Naive thymus-derived CD8-positive, alpha-beta T cell (primary cell): ENCODE measurements at regions not wholly inside any gene's neighbourhood (a gene's known extent, or its start where the extent isn't known, plus 50 kb on each side); places are given as distances from the start of the nearest gene placed in this dataset.

Source experiments
- ATAC-seq, 2 donors: fragments of 150-1000 bp; cut with Tn5 transposase in 1 of 2; sonication (Bioruptor Pico), chemical (Tn5 transposase) in 1 of 2; 1 replicate in 1 of 2; 2 replicates in 1 of 2; pipeline ENCODE4 v1.10.0; 2021; ENCODE audit warnings: mild to moderate bottlenecking in 2 of 2, moderate library complexity in 2 of 2
- POLR2A ChIA-PET: fragments of 350-600 bp; sonication (Branson Sonifier 250); formaldehyde crosslinking; loops from one replicate; lab custom pipeline; 2021; ENCODE audit warnings: antibody characterized with exemption; lab: Charles Lee
- DNase-seq, 10 donors: peaks; one replicate each; pipeline versions ENCODE4 v3.0.0 to v3.0.0-alpha.2; 2020 to 2022
- H3K27ac Mint-ChIP-seq, 10 donors: one replicate each; pipeline ENCODE4 v1.8.0; 2020 to 2022; ENCODE audit warnings: mild to moderate bottlenecking in 10 of 10, mixed read lengths in 10 of 10, moderate library complexity in 4 of 10, inconsistent platforms in 1 of 10
- H3K27me3 Mint-ChIP-seq, 5 donors: one replicate each; pipeline ENCODE4 v1.8.0; 2021 to 2022; ENCODE audit warnings: mixed read lengths in 5 of 5
- H3K36me3 Mint-ChIP-seq, 3 donors: one replicate each; pipeline ENCODE4 v1.8.0; 2020 to 2022; ENCODE audit warnings: mixed read lengths in 3 of 3, mild to moderate bottlenecking in 2 of 3, inconsistent platforms in 1 of 3
- H3K4me1 Mint-ChIP-seq, 4 donors: one replicate each; pipeline ENCODE4 v1.8.0; 2021 to 2022; ENCODE audit warnings: mixed read lengths in 4 of 4
- H3K4me3 Mint-ChIP-seq, 10 donors: one replicate each; pipeline ENCODE4 v1.8.0; 2020 to 2022; ENCODE audit warnings: mild to moderate bottlenecking in 10 of 10, mixed read lengths in 10 of 10, moderate library complexity in 6 of 10, inconsistent platforms in 1 of 10
- H3K9me3 Mint-ChIP-seq, 9 donors: one replicate each; pipeline ENCODE4 v1.8.0; 2020 to 2022; ENCODE audit warnings: mixed read lengths in 9 of 9, mild to moderate bottlenecking in 3 of 9, inconsistent platforms in 1 of 9, moderate library complexity in 1 of 9

- H3K27ac Mint-ChIP-seq: no peak overlapping the region
- H3K9me3 Mint-ChIP-seq: no peaks in the 10 kb centered on the region
- POLR2A ChIA-PET: no interaction called here
- no peak overlapping the region for H3K4me3 Mint-ChIP-seq
- H3K36me3 Mint-ChIP-seq: no peaks in the 10 kb centered on the region
- H3K27me3 Mint-ChIP-seq: peaks cover 12 to 34% (median 16%) of the 10 kb centered on the region in 5 donors
- ATAC-seq (no peak), DNase-seq (no peak)
- peaks cover 0 to 4% (median 0%) of the 10 kb centered on the region in 4 donors for H3K4me1 Mint-ChIP-seq
Observed at GRCh38 chr17:65441053-65441605, 120.3 kb downstream of the AXIN2 start.

GRCh38 chr17:65438708-65439294 is 122.6 kb downstream of the AXIN2 start:
- ATAC-seq (no peak), DNase-seq (no peak)
- Mint-ChIP-seq H3K27ac (no peak overlapping the region), H3K27me3 (peaks cover 10 to 28% (median 17%) of the 10 kb centered on the region in 5 donors), H3K36me3 (no peaks in the 10 kb centered on the region), H3K9me3 (no peaks in the 10 kb centered on the region), H3K4me3 (no peak overlapping the region), H3K4me1 (peaks cover 6 to 7% (median 7%) of the 10 kb centered on the region in 4 donors)
- POLR2A ChIA-PET: no interaction called here

- H3K9me3 Mint-ChIP-seq: no peaks in the 10 kb centered on the region
- POLR2A ChIA-PET: no interaction called here
- DNase-seq (no peak), ATAC-seq (no peak)
- H3K4me1 Mint-ChIP-seq: peaks cover 13 to 14% (median 13%) of the 10 kb centered on the region in 4 donors
- H3K4me3 Mint-ChIP-seq: no peak overlapping the region
- no peaks in the 10 kb centered on the region for H3K36me3 Mint-ChIP-seq
- H3K27ac Mint-ChIP-seq: peak overlapping the region in 1 of 10 donors; percentile 18
- H3K27me3 Mint-ChIP-seq: peaks cover 10 to 27% (median 17%) of the 10 kb centered on the region in 5 donors
Observed at GRCh38 chr17:65438173-65438572, 123.3 kb downstream of the AXIN2 start.

DNA sequence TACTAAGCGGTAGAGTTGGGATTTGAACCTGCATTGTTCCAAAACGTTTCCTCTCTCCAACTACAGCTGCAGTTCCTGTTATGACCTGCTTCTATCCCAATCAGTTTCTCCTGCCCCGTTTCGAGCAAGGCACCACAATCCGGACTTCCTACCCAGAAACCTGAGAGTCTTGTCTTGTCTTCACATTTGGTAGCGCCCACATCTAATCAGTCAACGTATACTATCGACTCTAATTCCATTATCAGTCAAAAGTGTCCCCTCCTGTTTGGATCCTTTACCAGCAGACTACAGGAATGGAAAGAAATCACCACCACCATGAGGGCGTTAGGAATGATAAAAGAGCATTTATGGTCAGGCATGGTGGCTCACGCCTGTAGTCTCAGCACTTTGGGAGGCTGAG is 124.6 kb downstream of the AXIN2 start:
- Mint-ChIP-seq H3K4me1 (peaks cover 13 to 17% (median 16%) of the 10 kb centered on the region in 4 donors), H3K9me3 (peaks cover 0 to 6% (median 2%) of the 10 kb centered on the region in 9 donors), H3K4me3 (no peak overlapping the region), H3K27ac (no peak overlapping the region), H3K27me3 (peaks cover 10 to 27% (median 19%) of the 10 kb centered on the region in 5 donors), H3K36me3 (peaks cover 0 to 7% (median 2%) of the 10 kb centered on the region in 3 donors)
- POLR2A ChIA-PET: interaction anchor here (0.7 kb wide), 1 partner anchor 337 kb away, joined by 4 read pairs; no protein-coding TSS in a partner anchor
- DNase-seq (no peak), ATAC-seq (no peak)

GRCh38 chr17:65434878-65435277 is 126.6 kb downstream of the AXIN2 start:
- ATAC-seq (no peak), DNase-seq (no peak)
- peaks cover 0 to 9% (median 5%) of the 10 kb centered on the region in 9 donors for H3K9me3 Mint-ChIP-seq
- H3K4me3 Mint-ChIP-seq: no peak overlapping the region
- POLR2A ChIA-PET: no interaction called here
- H3K4me1 Mint-ChIP-seq: peaks cover 19 to 30% (median 28%) of the 10 kb centered on the region in 4 donors
- peaks cover 10 to 27% (median 16%) of the 10 kb centered on the region in 5 donors for H3K27me3 Mint-ChIP-seq
- no peak overlapping the region for H3K27ac Mint-ChIP-seq
- H3K36me3 Mint-ChIP-seq: peaks cover 0 to 10% (median 3%) of the 10 kb centered on the region in 3 donors

- H3K27ac Mint-ChIP-seq: peak overlapping the region in 1 of 10 donors; percentile 9
- peaks cover 0 to 10% (median 3%) of the 10 kb centered on the region in 3 donors for H3K36me3 Mint-ChIP-seq
- DNase-seq (peak in 2 of 10 donors; percentile 16 to 25), ATAC-seq (no peak)
- H3K4me1 Mint-ChIP-seq: peaks cover 25 to 36% (median 33%) of the 10 kb centered on the region in 4 donors
- H3K4me3 Mint-ChIP-seq: peak overlapping the region in 5 of 10 donors; percentile 9 to 47 (median 22)
- POLR2A ChIA-PET: no interaction called here
- peaks cover 10 to 27% (median 16%) of the 10 kb centered on the region in 5 donors for H3K27me3 Mint-ChIP-seq
- H3K9me3 Mint-ChIP-seq: peaks cover 0 to 9% (median 5%) of the 10 kb centered on the region in 9 donors
Observed at GRCh38 chr17:65434251-65434650, 127.2 kb downstream of the AXIN2 start.

DNA sequence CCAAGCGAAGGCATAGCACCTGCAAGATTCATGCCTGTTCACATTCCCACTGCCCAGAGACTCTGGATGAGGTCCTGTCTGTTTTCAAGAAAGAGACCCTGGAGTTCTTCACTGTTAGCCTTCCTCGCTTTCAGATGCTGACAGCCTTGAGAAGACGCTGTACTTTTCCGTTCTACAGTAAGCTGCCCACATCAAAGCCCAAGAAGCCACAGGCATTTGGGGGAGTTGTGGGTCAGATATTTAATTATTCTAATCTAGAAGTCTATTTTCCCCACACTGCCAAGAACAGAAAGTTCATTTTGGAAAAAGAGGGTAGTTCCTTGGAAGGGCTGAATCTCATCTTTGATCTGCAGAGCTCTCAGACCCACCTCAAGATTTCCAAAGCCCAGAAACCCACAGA is 127.9 kb downstream of the AXIN2 start:
- peaks cover 25 to 38% (median 34%) of the 10 kb centered on the region in 4 donors for H3K4me1 Mint-ChIP-seq
- H3K9me3 Mint-ChIP-seq: peaks cover 0 to 9% (median 5%) of the 10 kb centered on the region in 9 donors
- POLR2A ChIA-PET: no interaction called here
- peak overlapping the region in 4 of 10 donors; percentile 30 to 67 (median 51) for H3K27ac Mint-ChIP-seq
- DNase-seq: no peak
- H3K4me3 Mint-ChIP-seq: peak overlapping the region in 5 of 10 donors; percentile 1 to 50 (median 16)
- no peak for ATAC-seq
- peaks cover 0 to 10% (median 3%) of the 10 kb centered on the region in 3 donors for H3K36me3 Mint-ChIP-seq
- H3K27me3 Mint-ChIP-seq: peaks cover 8 to 21% (median 14%) of the 10 kb centered on the region in 5 donors

GRCh38 chr17:65433157-65433556 is 128.3 kb downstream of the AXIN2 start:
- peaks cover 0 to 9% (median 5%) of the 10 kb centered on the region in 9 donors for H3K9me3 Mint-ChIP-seq
- H3K4me3 Mint-ChIP-seq: peak overlapping the region in 4 of 10 donors; percentile 1 to 47 (median 26)
- DNase-seq (no peak), ATAC-seq (no peak)
- H3K27me3 Mint-ChIP-seq: peaks cover 7 to 16% (median 12%) of the 10 kb centered on the region in 5 donors
- POLR2A ChIA-PET: interaction anchor here (0.6 kb wide), 1 partner anchor 66 kb away, joined by 4 read pairs; no protein-coding TSS in a partner anchor
- H3K36me3 Mint-ChIP-seq: peaks cover 0 to 10% (median 3%) of the 10 kb centered on the region in 3 donors
- peak overlapping the region in 1 of 10 donors; percentile 67 for H3K27ac Mint-ChIP-seq
- H3K4me1 Mint-ChIP-seq: peaks cover 25 to 38% (median 34%) of the 10 kb centered on the region in 4 donors

DNA sequence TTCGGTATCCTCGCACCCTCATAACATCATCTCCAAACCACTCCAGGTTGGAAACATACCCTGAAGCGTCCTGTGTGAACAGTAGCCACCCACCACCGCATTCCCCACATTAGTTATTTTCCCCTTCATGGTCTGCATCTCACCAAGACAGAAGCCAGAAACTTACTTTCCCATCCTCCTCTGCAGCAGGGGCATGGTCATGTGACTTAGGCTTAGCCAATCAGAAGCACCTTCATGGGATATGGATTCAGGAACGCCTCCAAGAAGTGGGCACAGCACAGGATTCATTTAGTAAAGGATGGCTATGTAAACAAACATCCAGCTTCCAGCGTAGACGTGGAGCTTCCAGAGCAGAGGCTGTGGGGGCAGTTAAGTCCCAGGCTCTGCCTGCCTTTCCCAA is 130.3 kb downstream of the AXIN2 start:
- H3K4me3 Mint-ChIP-seq: no peak overlapping the region
- H3K36me3 Mint-ChIP-seq: peaks cover 0 to 15% (median 3%) of the 10 kb centered on the region in 3 donors
- ATAC-seq (no peak), DNase-seq (no peak)
- peak overlapping the region in 1 of 10 donors; percentile 47 for H3K27ac Mint-ChIP-seq
- POLR2A ChIA-PET: no interaction called here
- peaks cover 0 to 4% (median 3%) of the 10 kb centered on the region in 5 donors for H3K27me3 Mint-ChIP-seq
- H3K9me3 Mint-ChIP-seq: peaks cover 0 to 13% (median 7%) of the 10 kb centered on the region in 9 donors
- H3K4me1 Mint-ChIP-seq: peaks cover 25 to 38% (median 34%) of the 10 kb centered on the region in 4 donors

DNA sequence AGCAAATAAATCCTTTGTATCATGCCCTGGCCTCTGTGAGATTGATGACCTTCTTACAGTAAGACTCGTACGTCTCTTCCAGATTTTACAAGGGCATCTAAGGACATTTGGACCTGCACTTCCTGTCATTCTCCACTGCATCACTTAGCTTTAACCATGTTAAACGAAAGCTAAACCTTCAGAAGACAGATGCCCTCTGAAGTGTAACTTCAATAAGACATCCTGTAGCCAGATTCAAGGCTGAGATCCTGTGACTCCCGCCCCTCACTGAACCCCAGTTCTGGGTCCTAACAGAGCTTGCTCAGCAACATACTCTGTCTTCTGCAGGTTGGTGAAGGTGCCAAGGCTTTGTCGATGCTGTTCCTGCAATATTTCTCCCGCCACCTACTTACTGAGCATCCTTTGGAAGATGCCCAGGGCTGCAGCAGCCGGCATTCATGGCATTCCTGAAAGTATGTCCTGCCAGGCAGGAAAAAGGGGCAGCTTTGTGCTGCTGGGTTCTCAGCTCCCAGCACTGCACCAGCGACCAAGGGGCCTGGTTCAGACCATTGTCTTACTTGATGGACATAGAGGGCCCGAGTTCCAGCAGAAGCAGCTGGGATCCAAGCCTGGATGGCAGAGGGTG is 131.1 kb downstream of the AXIN2 start:
- DNase-seq: peak in 7 of 10 donors; percentile 1 to 70 (median 24)
- POLR2A ChIA-PET: interaction anchor here (1.0 kb wide), 1 partner anchor 126 kb away, joined by 3 read pairs; no protein-coding TSS in a partner anchor
- peaks cover 0 to 18% (median 7%) of the 10 kb centered on the region in 9 donors for H3K9me3 Mint-ChIP-seq
- ATAC-seq: peak; percentile 47 to 97
- H3K36me3 Mint-ChIP-seq: peaks cover 0 to 20% (median 3%) of the 10 kb centered on the region in 3 donors
- H3K27me3 Mint-ChIP-seq: peaks cover 0 to 3% (median 2%) of the 10 kb centered on the region in 5 donors
- H3K4me3 Mint-ChIP-seq: peak overlapping the region in 1 of 10 donors; percentile 47
- H3K4me1 Mint-ChIP-seq: peaks cover 25 to 38% (median 34%) of the 10 kb centered on the region in 4 donors
- peak overlapping the region in 6 of 10 donors; percentile 48 to 88 (median 55) for H3K27ac Mint-ChIP-seq

DNA sequence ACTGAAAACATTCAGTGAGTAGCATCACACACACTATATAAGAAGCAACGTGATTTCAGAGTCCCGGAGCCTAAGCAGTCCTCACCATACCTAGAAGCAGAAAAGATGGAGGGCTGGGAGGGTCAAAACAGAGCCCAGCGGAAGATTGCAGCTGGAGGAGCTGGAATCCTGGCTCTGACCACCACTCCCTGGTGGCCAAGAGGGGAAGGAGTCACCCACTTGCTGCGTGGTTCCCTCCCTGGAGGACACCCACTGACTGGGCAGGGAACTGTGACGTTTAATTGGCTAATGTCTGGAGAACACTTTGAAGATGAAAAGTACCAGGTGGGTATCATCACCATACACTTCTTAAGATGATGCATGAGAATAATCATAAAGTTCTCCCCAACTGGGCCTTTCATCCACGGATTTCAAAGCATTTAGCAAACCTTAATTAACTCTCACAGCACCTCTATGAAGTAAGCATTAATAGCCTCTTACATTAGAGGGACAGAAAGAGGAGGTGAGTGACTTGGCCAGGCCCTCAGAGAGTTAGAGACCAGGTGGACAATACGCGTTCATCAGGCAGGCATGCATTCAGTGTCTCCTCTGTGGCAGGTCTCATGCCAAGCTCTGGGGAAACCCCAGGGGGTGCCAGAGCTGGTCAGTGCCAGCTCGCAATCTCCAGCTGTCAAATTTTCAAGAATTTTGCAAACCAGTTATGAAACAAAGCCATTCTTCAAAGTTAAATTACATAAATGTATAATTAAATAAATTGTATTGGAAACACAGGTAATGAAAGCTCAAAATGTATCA is 137.9 kb downstream of the AXIN2 start:
- POLR2A ChIA-PET: interaction anchor here (0.6 kb wide), 1 partner anchor 100 kb away, joined by 5 read pairs; no protein-coding TSS in a partner anchor
- Mint-ChIP-seq H3K4me1 (no peaks in the 10 kb centered on the region), H3K4me3 (no peak overlapping the region), H3K27me3 (peaks cover 0 to 3% (median 0%) of the 10 kb centered on the region in 5 donors), H3K27ac (no peak overlapping the region), H3K36me3 (peaks cover 0 to 13% (median 0%) of the 10 kb centered on the region in 3 donors), H3K9me3 (peaks cover 0 to 12% (median 3%) of the 10 kb centered on the region in 9 donors)
- DNase-seq (no peak), ATAC-seq (no peak)

DNA sequence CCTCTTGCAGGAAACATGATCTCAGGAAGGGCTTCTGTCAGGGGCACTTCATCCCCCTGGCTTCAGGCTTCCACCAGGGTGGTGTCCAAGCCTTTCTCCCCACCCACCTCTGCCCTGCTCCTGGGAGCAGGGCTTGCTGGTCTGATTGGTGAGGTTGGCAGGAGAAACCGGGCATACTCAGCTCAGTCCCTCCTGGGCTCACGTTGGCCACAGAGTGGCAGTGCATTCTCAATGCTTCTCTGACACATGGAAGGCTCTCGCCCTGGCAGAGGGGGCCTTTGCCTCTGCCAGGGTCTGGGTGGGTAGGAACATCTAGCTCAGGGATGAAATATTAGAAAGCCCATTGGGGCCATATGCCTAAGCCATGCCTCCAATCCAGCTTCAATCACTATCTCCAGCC is 142.8 kb downstream of the AXIN2 start:
- H3K27ac Mint-ChIP-seq: no peak overlapping the region
- H3K4me3 Mint-ChIP-seq: no peak overlapping the region
- H3K36me3 Mint-ChIP-seq: no peaks in the 10 kb centered on the region
- DNase-seq (no peak), ATAC-seq (no peak)
- H3K27me3 Mint-ChIP-seq: peaks cover 0 to 8% (median 0%) of the 10 kb centered on the region in 5 donors
- POLR2A ChIA-PET: no interaction called here
- H3K4me1 Mint-ChIP-seq: peaks cover 0 to 2% (median 0%) of the 10 kb centered on the region in 4 donors
- H3K9me3 Mint-ChIP-seq: peaks cover 0 to 2% (median 0%) of the 10 kb centered on the region in 9 donors
